ENCODE measurements at regions not wholly inside any gene's neighbourhood (a gene's known extent, or its start where the extent isn't known, plus 50 kb on each side); places are given as distances from the start of the nearest gene placed in this dataset.
"Not testable (repeated sequence)": the region's sequence is repeated elsewhere in the genome, so short reads cannot be mapped to it uniquely, and the experiment has no call there.

- DNase-seq: not testable (repeated sequence)
Measured at GRCh38 chr11:116666673-116667249, 106.0 kb downstream of the BUD13 start.

GRCh38 chr11:116665523-116665922 lies 107.3 kb downstream of the BUD13 start:
- DNase-seq: no peak

DNA sequence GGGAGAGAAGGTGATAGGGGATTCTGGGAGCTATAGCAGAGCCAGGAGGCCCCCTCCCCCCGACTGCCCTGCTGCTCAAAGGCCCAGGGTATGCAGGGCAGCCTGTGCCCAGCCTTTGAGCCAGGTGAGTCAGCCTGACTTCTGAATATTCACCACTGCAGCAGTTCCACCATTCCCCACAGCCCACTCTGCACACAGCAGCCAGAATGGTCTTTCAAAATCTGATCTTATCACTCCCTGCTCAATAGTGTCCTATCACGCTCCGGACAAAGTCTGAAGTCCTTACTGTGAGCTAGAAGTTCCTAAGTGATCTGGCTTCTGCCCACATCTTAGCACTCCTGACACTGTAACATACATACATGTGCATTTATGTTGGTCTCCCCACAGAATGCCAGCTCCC lies 111.7 kb downstream of the BUD13 start:
- no peak for DNase-seq

DNA sequence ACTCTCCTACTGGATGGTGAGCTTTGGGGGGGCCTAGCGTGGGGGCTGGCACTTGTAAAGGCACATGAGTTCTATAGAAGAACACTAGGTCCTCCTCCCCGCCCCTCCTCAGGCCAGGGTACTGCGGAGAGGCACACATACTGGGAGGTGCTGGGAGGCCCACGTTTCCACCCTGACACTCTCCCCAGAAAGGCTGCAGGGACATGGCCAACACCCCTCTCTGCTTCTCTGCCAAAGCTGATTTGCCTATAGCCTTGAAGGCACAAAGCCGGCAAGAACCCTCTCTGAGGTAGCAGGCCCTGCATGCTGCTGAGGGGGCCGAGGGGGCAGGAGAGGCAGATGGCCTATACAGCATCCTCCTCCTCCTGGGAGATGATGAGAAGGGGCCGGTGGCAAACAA lies 112.8 kb downstream of the BUD13 start:
- DNase-seq: no peak

GRCh38 chr11:116658876-116659535 lies 113.8 kb downstream of the BUD13 start:
- DNase-seq: no peak

DNA sequence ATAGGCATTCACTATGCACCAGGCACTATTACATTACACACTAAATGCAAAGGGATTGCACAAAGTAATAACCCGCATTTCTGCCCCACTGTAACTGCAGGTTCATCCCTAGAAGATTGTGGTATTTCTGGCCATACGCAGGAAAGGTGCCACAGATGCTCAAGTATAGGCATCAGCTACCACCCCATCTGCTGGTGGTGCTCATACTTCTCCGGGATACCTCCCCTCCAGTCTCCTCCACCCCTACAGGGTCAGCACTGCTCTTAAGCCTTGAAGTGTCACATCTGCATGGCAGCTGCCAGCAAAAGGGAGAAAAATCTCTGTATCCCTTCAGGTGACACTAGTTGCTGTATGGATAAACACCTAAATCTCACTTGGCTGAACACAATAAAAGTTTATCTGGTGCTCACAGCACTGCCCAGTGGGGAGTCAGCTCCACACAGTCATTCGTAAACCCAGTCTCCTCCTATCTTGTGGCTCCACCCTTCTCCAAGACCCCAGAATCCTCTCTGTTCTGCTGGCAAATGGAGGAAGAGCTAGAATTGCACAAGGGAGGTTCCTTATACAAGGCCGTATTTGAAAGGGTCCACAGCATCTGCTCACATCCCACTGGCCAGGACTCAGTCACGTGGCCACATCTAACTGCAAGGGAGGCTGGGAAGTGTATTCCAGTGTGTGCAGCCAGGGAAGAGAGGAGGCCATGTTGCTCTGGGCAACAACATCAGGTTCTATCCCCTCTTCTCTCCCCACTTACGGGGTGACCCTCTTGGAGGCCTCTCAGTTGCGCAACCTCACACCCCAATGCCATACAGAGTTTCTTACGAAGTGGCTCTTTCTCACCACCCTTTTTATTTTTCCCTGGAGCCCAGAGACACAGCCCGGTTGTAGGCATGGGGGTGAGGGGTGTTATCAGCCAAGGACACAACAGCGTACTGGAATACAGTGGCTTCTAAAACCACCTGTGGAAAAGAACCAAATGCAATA lies 114.7 kb downstream of the BUD13 start:
- DNase-seq: no peak

DNA sequence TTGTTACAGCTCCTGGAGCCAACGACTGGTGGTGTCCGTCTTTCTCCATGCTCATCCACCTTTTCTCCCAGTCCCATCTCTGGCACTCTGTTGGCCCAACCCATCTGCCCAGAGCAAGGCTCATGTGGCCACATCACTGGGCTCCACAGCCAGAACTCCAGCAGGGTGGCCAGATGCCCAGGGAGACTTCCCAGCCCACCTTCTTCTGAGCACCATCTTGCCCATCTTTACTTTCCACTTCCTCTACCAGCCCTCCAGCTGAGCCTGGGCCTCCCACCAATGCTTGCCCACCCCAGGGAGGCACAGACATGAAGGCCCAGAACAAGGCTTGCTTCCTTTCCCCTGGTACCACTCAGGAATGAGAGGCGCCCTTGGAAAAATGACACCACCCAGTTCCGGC lies 116.8 kb downstream of the BUD13 start:
- DNase-seq: no peak

GRCh38 chr11:116654526-116654925 lies 118.3 kb downstream of the BUD13 start:
- no peak for DNase-seq

- DNase-seq: no peak
Measured at GRCh38 chr11:116653206-116653605, 119.6 kb downstream of the BUD13 start.

DNA sequence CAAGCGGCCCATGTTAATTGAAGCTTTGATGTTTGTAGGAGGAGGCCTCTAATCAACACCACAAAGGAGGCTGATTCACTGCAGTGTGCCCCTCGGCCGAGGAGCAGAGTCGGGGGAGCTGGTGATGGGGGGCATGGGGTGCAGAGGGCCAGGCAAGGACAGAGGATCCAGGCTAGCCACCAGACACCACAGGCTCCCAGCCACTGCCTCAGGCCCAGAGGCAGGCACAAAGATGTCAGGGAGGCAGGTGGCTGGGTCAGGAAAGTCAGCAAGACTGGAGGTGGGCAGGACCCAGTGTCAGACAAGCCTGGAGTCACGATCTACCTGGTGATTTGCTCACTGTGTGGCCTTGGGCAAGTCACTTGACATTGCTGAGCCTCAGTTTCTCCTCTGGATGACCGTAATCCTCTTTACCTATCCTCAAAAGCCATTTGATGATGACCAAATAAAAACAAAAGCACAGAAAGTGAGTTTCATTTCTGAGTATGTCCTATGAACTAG lies 121.0 kb downstream of the BUD13 start:
- DNase-seq: no peak

GRCh38 chr11:116651098-116651736 lies 121.6 kb downstream of the BUD13 start:
- DNase-seq: no peak

GRCh38 chr11:116650052-116650451 lies 122.7 kb downstream of the BUD13 start:
- DNase-seq: no peak

DNA sequence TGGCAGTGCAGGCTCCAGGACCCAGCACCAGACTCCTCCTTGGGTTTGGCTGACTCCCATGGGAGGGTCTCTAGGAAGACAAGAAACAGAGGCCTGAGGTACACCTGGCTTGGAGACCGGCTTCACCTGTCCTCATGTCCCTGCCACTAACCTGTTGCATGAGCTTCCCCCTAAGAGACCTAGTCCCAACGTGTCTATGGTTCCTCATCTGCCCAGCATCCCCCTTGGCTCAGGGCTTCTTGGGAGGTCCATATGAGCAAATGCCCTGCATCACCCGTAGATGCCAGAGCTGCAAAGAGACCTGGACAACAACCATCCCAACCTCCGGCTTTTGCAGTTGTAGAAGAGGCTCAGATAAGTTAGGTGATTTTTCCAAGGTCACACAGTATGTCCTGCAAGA lies 123.5 kb downstream of the BUD13 start:
- DNase-seq: no peak

- no peak for DNase-seq
Measured at GRCh38 chr11:116648247-116649174, 124.3 kb downstream of the BUD13 start.

- no peak for DNase-seq
Measured at GRCh38 chr11:116647305-116648080, 125.3 kb downstream of the BUD13 start.

DNA sequence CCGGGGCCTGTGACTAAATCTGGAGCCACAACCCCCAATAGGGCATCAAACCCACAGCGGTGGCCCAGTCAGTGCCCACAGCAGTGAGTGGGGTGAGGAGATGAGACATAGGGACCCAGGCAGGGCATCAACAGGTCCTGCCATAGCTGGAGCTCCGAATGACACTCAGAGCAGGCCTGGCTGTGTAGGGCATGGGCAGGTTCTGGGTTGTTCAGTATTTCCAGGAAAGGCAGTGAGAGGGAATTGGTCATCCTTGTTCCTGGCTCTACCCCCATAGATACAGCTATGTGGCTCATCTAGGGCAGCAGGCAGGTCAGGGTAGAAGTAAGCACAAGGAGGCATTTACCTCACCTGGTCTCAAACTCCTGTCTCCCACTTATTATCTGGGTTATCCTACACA lies 126.6 kb downstream of the BUD13 start:
- no peak for DNase-seq

DNA sequence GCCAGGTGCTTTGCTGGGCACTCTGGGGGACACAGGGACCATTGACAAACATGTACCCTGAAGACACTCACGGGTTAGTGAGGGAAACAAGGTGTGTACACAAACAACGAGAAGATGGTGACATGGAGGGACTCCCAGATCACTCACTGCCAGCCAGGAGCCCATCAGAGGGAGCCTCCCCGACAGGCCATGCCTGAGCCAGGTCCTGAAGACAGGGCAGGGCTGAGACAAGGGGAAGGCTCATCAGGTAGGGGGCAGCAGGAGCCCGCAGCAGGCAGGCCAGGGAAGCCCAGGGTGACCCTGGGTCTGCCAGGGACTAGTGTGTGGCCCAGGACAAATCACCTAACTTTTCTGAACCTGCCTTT lies 127.9 kb downstream of the BUD13 start:
- no peak for DNase-seq

- no peak for DNase-seq
Measured at GRCh38 chr11:116644201-116644940, 128.4 kb downstream of the BUD13 start.

- DNase-seq: no peak
Measured at GRCh38 chr11:116643521-116643920, 129.3 kb downstream of the BUD13 start.

- DNase-seq: no peak
Measured at GRCh38 chr11:116642902-116643301, 129.9 kb downstream of the BUD13 start.

Measured in T1000 (cell line).